K562 (cell line): ENCODE measurements at regions not wholly inside any gene's neighbourhood (a gene's known extent, or its start where the extent isn't known, plus 50 kb on each side); places are given as distances from the start of the nearest gene placed in this dataset.

Experiments
- CHD1 ChIP-seq: fragments of 200-600 bp; sonication (generic); IDR thresholded peaks from one replicate; pipeline ENCODE4 v1.6.1; 2012; ENCODE audit warnings: mild to moderate bottlenecking, moderate library complexity, low read length, inconsistent platforms
- DACH1 ChIP-seq: fragments of 450-650 bp; IDR thresholded peaks from 2 replicates; pipeline ENCODE4 v1.6.1; 2018; ENCODE audit not compliant: partially characterized antibody
- ERF ChIP-seq: fragments of 450-650 bp; formaldehyde crosslinking; IDR thresholded peaks from 2 replicates; pipeline ENCODE4 v1.4.0; 2020; ENCODE audit warnings: mild to moderate bottlenecking, mixed read lengths
- EZH2 ChIP-seq: IDR thresholded peaks from 2 replicates; pipeline ENCODE4 v1.6.1; 2012; ENCODE audit warnings: low read depth, mild to moderate bottlenecking, inconsistent platforms, low read length, borderline replicate concordance
- MAFK ChIP-seq: IDR thresholded peaks from 2 replicates; pipeline ENCODE4 v1.6.1; 2011; ENCODE audit warnings: low read length, improper control_type of control experiment
- MAZ ChIP-seq, 2 experiments: fragments of 450-650 bp in 1 of 2; sonication (generic) in 1 of 2; formaldehyde crosslinking; IDR thresholded peaks in 1 of 2; conservative IDR thresholded peaks in 1 of 2; 2 replicates each; pipeline versions ENCODE4 v1.4.0 to v1.5.0; 2020; ENCODE audit warnings: mild to moderate bottlenecking in 1 of 2, missing genetic modification reagents in 1 of 2
- NR1H2 ChIP-seq: sonication (generic); formaldehyde crosslinking; IDR thresholded peaks from 2 replicates; pipeline ENCODE4 v1.4.0; 2020; ENCODE audit warnings: mild to moderate bottlenecking, missing genetic modification reagents
- POLR2A ChIP-seq: fragments of 450-650 bp; conservative IDR thresholded peaks from 2 replicates; pipeline ENCODE4 v1.6.1; 2016
- PURB ChIP-seq: sonication (generic); formaldehyde crosslinking; IDR thresholded peaks from 2 replicates; pipeline ENCODE4 v1.9.0; 2021; ENCODE audit warnings: low read depth, mild to moderate bottlenecking, missing genetic modification reagents
- ZNF174 ChIP-seq: fragments of 250-450 bp; sonication (Bioruptor Pico); IDR thresholded peaks from 2 replicates; pipeline ENCODE4 v1.4.0; 2020; ENCODE audit warnings: mild to moderate bottlenecking
- ZNF24 ChIP-seq: fragments of 450-650 bp; IDR thresholded peaks from 2 replicates; pipeline ENCODE4 v1.6.1; 2016
- ZNF707 ChIP-seq: fragments of 250-450 bp; sonication (Bioruptor Pico); conservative IDR thresholded peaks from 2 replicates; pipeline ENCODE4 v1.8.0; 2022; ENCODE audit warnings: inconsistent platforms, mild to moderate bottlenecking, moderate library complexity
- TF ChIP-seq, protein P1 (sequence below): sonication (generic); formaldehyde crosslinking; IDR thresholded peaks from 2 replicates; pipeline ENCODE4 v1.8.0; 2022; ENCODE audit warnings: mild to moderate bottlenecking, missing genetic modification reagents, borderline replicate concordance
- TF ChIP-seq, protein P2 (sequence below), 3 experiments: IDR thresholded peaks in 2 of 3; conservative IDR thresholded peaks in 1 of 3; 2 replicates each; pipeline ENCODE4 v1.5.1; 2011 to 2012; ENCODE audit warnings: low read length in 3 of 3, mild to moderate bottlenecking in 3 of 3, control low read depth in 2 of 3, improper control_type of control experiment in 1 of 3, inconsistent platforms in 1 of 3, low read depth in 1 of 3, mixed read lengths in 1 of 3, moderate library complexity in 1 of 3; ENCODE audit not compliant: insufficient read depth in 2 of 3

DNA sequence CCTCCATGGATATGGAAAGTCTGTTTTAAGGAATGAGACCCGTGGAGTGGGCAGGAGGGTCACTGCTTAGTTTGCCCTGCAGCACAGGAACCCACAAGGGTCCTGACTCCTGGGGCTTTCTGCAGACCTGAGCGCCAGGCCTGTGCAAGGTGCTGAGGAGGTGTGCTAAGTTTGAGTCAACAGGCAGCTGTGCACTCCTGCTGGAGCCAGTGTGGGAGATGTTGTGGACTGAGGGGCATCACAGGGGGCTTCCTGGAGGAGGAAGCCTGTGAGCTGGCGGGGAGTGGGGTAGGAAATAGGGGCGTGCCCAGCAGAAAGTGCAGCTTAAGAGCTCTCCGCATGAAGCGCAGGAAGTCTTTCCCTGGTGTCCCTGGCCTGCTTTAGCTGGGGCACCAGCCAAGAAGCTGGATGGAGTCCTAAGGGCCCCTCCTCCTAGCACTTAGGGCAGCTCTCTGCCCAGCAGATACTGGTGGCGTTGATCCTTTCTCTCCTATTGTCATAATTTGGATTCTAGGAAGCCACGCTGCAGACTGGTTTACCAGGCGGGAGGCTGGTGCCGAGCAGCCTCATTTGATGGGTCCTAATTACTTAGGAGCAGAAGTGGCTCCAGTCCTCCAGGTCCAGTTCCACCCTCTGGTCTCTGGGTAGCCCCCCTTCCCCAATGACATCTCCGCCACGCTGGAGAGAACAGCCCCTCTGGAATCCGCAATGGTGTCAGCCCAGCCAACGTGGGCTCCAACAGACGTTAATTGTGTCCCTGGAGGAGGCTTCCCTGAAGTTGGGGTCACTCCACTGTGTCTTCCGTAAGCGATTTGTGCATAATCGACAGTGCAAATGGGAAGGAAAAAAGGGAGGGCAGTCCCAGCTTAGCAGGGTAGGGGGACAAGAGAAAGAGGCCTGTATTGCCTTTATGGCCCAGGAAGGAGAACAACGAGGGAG lies 309.2 kb downstream of the ZNF536 start:
- TF ChIP-seq POLR2A, result no peak
- no peak for TF ChIP-seq PURB
- no peak for TF ChIP-seq ZNF24
- no peak for TF ChIP-seq ZNF707
- no peak for TF ChIP-seq MAFK
- TF ChIP-seq NR1H2 (CRISPR knock-in tag), result no peak
- no peak for TF ChIP-seq CHD1
- TF ChIP-seq, protein P1, sequence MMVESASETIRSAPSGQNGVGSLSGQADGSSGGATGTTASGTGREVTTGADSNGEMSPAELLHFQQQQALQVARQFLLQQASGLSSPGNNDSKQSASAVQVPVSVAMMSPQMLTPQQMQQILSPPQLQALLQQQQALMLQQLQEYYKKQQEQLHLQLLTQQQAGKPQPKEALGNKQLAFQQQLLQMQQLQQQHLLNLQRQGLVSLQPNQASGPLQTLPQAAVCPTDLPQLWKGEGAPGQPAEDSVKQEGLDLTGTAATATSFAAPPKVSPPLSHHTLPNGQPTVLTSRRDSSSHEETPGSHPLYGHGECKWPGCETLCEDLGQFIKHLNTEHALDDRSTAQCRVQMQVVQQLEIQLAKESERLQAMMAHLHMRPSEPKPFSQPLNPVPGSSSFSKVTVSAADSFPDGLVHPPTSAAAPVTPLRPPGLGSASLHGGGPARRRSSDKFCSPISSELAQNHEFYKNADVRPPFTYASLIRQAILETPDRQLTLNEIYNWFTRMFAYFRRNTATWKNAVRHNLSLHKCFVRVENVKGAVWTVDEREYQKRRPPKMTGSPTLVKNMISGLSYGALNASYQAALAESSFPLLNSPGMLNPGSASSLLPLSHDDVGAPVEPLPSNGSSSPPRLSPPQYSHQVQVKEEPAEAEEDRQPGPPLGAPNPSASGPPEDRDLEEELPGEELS (CRISPR knock-in tag), result no peak
- TF ChIP-seq MAZ (CRISPR knock-in tag; conservative IDR thresholded peaks at IDR 0.05 in 1 of 2, IDR thresholded peaks at IDR 0.05 in 1 of 2), result no peak
- no peak for TF ChIP-seq ZNF174
- no peak for TF ChIP-seq EZH2
- TF ChIP-seq, protein P2, sequence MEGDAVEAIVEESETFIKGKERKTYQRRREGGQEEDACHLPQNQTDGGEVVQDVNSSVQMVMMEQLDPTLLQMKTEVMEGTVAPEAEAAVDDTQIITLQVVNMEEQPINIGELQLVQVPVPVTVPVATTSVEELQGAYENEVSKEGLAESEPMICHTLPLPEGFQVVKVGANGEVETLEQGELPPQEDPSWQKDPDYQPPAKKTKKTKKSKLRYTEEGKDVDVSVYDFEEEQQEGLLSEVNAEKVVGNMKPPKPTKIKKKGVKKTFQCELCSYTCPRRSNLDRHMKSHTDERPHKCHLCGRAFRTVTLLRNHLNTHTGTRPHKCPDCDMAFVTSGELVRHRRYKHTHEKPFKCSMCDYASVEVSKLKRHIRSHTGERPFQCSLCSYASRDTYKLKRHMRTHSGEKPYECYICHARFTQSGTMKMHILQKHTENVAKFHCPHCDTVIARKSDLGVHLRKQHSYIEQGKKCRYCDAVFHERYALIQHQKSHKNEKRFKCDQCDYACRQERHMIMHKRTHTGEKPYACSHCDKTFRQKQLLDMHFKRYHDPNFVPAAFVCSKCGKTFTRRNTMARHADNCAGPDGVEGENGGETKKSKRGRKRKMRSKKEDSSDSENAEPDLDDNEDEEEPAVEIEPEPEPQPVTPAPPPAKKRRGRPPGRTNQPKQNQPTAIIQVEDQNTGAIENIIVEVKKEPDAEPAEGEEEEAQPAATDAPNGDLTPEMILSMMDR (IDR thresholded peaks at IDR 0.05 in 2 of 3, conservative IDR thresholded peaks at IDR 0.05 in 1 of 3; ENCODE audit: insufficient read depth in 2 of 3, low read depth in 1 of 3, low read length in 3 of 3), result no peak
- no peak for TF ChIP-seq ERF (CRISPR knock-in tag)
- TF ChIP-seq DACH1, result no peak
